ENCODE measurements at regions not wholly inside any gene's neighbourhood (a gene's known extent, or its start where the extent isn't known, plus 50 kb on each side); places are given as distances from the start of the nearest gene placed in this dataset.
"Not testable (repeated sequence)": the region's sequence is repeated elsewhere in the genome, so short reads cannot be mapped to it uniquely, and the experiment has no call there.

DNA sequence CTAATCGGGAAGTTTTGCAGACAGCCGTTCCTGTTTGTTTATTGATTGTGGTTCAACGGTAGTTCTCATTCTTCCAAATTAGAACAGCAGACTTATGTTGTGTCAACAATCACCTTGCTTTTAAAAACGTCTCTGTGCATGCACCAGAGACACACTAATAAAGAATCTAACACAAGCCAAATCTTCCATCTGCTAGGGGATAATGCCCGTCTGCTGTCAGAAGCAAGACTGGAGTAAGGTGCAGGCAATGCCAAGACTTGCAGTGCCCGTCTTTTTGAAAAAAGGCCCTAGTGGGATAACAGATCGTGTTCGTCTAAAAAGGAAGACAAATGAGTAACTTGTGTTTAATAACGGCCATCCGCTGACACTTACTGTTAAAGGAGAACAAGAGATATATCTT, 158.4 kb downstream of the KCNJ2 start:
- Histone ChIP-seq H3K27ac (replicated peaks in 1 of 4) (no peak overlapping the region), H3K9me3 (no peaks in the 10 kb centered on the region), H3K4me3 (no peak overlapping the region), H3K27me3 (no peaks in the 10 kb centered on the region), H3K36me3 (no peaks in the 10 kb centered on the region), H3K4me1 (no peaks in the 10 kb centered on the region)
- TF ChIP-seq, protein P1, sequence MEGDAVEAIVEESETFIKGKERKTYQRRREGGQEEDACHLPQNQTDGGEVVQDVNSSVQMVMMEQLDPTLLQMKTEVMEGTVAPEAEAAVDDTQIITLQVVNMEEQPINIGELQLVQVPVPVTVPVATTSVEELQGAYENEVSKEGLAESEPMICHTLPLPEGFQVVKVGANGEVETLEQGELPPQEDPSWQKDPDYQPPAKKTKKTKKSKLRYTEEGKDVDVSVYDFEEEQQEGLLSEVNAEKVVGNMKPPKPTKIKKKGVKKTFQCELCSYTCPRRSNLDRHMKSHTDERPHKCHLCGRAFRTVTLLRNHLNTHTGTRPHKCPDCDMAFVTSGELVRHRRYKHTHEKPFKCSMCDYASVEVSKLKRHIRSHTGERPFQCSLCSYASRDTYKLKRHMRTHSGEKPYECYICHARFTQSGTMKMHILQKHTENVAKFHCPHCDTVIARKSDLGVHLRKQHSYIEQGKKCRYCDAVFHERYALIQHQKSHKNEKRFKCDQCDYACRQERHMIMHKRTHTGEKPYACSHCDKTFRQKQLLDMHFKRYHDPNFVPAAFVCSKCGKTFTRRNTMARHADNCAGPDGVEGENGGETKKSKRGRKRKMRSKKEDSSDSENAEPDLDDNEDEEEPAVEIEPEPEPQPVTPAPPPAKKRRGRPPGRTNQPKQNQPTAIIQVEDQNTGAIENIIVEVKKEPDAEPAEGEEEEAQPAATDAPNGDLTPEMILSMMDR (IDR thresholded peaks at IDR 0.05) = no peak
- TF ChIP-seq POLR2AphosphoS5 (IDR thresholded peaks at IDR 0.05) = no peak
- intact Hi-C loops (cut with DNase I) = no loop called here
- WGBS = 46% methylated on average over 10 of the region's 10 CpGs
- no peak for DNase-seq (ENCODE audit: extremely low spot score)

DNA sequence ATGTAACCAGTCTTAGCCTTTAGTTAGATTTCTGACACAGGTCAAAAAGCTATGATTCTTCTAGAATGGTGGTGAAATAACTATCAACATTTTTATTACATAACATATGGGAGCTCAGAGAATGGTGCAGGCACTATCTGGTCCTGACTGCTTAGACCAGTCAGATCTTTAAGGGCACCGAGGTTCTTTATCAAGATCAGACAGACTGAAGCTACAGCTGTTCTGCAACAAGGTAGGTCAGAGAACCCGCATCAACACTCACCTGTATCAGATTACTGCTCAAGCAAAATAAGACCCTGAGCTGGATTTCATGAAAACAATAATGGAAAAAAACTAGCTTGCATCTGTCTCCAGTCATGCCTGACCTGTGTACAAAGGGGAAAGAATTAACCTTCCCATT, 160.4 kb downstream of the KCNJ2 start:
- TF ChIP-seq, protein P1 (IDR thresholded peaks at IDR 0.05) = no peak
- TF ChIP-seq POLR2A (IDR thresholded peaks at IDR 0.05; ENCODE audit: low read depth) = no peak
- no peak for TF ChIP-seq EP300 (IDR thresholded peaks at IDR 0.05)
- no peak for TF ChIP-seq POLR2AphosphoS5 (IDR thresholded peaks at IDR 0.05)
- H3K9me3 ChIP-seq = no peaks in the 10 kb centered on the region
- intact Hi-C loops (cut with DNase I) = no loop called here
- no peak for DNase-seq (ENCODE audit: extremely low spot score)
- H3K36me3 ChIP-seq = no peaks in the 10 kb centered on the region
- 88% methylated on average over 2 of the region's 2 CpGs for WGBS
- no peaks in the 10 kb centered on the region for H3K4me1 ChIP-seq
- H3K27me3 ChIP-seq = no peaks in the 10 kb centered on the region
- no peak overlapping the region for H3K27ac ChIP-seq (replicated peaks in 1 of 4)
- H3K4me3 ChIP-seq = no peak overlapping the region

DNA sequence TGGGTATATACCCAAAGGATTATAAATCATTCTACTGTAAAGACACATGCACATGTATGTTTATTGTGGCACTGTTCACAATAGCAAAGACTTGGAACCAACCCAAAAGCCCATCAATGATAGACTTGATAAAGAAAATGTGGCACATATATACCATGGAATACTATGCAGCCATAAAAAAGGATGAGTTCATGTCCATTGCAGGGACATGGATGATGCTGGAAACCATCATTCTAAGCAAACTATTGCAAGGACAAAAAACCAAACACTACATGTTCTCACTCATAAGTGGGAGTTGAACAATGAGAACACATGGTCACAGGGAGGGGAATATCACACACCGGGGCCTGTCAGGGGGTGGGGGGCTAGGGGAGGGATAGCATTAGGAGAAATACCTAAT, 161.7 kb downstream of the KCNJ2 start:
- intact Hi-C loops (cut with DNase I); H3K4me3 ChIP-seq; H3K27me3 ChIP-seq; DNase-seq (ENCODE audit: extremely low spot score); H3K27ac ChIP-seq (replicated peaks in 1 of 4); H3K4me1 ChIP-seq; H3K9me3 ChIP-seq; H3K36me3 ChIP-seq: not testable (repeated sequence)
- 100% methylated on average over 1 of the region's 1 CpG for WGBS

DNA sequence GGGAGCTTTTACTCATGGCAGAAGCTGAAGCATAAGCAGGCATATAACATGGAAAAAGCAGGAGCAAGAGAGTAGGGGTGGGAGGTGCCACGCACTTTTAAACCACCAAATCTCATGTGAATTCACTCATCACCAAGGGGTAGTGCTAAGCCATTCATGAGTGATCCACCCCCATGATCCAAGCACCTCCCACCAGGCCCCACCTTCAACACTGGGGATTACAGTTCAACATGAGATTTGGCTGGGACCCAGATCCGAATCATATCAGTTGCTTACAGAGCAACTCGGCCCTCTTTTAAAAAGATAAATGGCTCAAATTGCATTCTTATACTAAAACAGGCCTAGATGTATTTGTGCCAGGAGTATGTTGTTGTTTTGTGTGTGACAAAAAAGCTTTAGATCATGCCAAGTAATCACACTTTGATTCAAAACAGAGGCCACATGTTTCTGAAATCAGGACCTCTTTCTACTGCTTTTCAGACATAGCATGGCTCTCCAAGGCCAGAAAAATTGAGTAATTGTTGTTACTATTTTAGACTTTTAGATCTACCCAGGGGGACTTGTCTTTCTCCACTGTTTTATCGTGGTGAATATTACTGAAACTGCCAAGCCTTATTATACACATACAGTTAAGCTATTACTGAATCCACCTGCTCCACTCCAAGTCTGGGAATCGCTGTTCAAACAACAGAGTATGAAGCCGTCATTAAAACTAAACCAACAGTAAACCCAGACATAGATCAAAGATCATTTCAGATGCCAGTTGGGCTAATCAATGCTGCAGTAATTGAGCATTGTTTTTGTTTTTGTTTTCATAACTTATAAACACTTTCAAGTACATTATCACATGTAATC, 163.3 kb downstream of the KCNJ2 start:
- 69% methylated on average over 6 of the region's 6 CpGs for WGBS

DNA sequence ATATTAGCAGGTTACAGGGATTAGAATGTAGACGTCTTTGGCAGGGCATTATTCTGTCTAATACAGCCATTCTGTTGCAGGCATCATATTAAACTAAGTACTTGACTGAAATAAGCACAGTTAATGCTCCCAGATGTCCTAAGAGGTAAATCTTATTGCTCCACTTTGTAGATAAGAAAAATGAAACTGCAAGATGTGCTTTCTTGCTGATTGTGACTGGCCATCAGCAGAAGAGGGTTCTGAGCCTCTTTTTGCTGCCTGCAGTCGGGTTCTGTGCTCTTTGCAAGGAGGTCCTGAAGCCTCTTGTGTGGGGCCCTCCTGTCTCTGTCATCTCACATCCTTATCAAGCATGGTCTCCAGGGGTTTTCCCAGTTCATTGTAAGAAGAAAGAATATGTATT, 167.1 kb downstream of the KCNJ2 start:
- 91% methylated on average over 2 of the region's 2 CpGs for WGBS
- TF ChIP-seq, protein P1 (IDR thresholded peaks at IDR 0.05) = no peak
- no peak for TF ChIP-seq EP300 (IDR thresholded peaks at IDR 0.05)
- TF ChIP-seq POLR2AphosphoS5 (IDR thresholded peaks at IDR 0.05) = no peak
- TF ChIP-seq POLR2A (IDR thresholded peaks at IDR 0.05; ENCODE audit: low read depth) = no peak
- Histone ChIP-seq H3K4me3 (no peak overlapping the region), H3K27ac (replicated peaks in 1 of 4) (no peak overlapping the region), H3K9me3 (no peaks in the 10 kb centered on the region), H3K4me1 (no peaks in the 10 kb centered on the region), H3K27me3 (no peaks in the 10 kb centered on the region), H3K36me3 (no peaks in the 10 kb centered on the region)
- no peak for DNase-seq (ENCODE audit: extremely low spot score)
- intact Hi-C loops (cut with DNase I) = no loop called here

More for the DNA sequence above, 163.3 kb downstream of the KCNJ2 start:
- no peak for TF ChIP-seq POLR2AphosphoS5 (IDR thresholded peaks at IDR 0.05)
- TF ChIP-seq, protein P1 (IDR thresholded peaks at IDR 0.05) = no peak
- no peak for TF ChIP-seq EP300 (IDR thresholded peaks at IDR 0.05)
- TF ChIP-seq POLR2A (IDR thresholded peaks at IDR 0.05; ENCODE audit: low read depth) = no peak
- Histone ChIP-seq H3K36me3 (no peaks in the 10 kb centered on the region), H3K4me3 (no peak overlapping the region), H3K27me3 (no peaks in the 10 kb centered on the region), H3K27ac (replicated peaks in 1 of 4) (no peak overlapping the region), H3K9me3 (no peaks in the 10 kb centered on the region), H3K4me1 (no peaks in the 10 kb centered on the region)
- no peak for DNase-seq (ENCODE audit: extremely low spot score)
- intact Hi-C loops (cut with DNase I) = no loop called here
